ENCODE measurements at regions not wholly inside any gene's neighbourhood (a gene's known extent, or its start where the extent isn't known, plus 50 kb on each side); places are given as distances from the start of the nearest gene placed in this dataset.
A peak's percentile ranks its signal among the peaks of the same experiment; 100 is the strongest.

DNA sequence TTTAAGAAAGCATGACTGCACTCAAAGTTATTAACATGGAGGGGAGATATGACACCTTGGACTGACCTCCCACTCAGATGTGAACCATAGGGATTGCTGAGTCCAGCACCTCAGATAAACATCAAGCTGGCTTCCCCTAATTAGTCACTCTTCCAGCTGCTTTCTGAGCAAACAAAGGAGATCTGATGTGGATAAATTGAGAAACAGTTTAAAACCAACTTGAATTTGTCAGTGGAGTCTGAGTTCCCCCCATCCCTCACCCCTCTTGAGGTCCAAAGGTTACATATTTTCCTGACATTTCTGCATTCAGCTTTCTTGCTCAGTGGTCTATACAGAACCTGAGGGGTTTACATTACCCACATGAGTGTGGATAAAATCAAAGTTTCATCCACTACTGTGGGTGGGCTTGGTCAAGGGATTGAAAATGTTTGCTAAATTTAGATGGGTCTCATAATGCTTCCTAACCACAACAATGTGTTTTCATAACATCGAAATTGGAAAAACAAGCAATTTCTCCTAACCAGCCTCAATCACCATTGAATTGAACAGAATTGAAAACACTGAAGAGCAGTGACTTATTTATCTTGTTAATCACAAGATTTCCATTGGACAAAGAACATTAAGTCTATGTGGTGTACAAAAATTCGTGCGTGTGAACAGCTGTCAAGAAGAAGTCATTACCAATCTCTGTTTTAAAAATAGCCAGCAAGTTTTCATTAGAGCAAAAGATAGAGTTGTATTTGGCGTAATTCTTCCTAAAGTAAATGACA is 292.3 kb downstream of the METTL15 start:
- Mint-ChIP-seq H3K27me3 (ENCODE audit: low read depth) (no peaks in the 10 kb centered on the region), H3K36me3 (ENCODE audit: low read depth) (no peaks in the 10 kb centered on the region), H3K4me3 (no peak overlapping the region), H3K4me1 (peaks cover 9% of the 10 kb centered on the region), H3K27ac (peak overlapping the region in 2 of 3 experiments; percentile 35 to 86), H3K9me3 (peaks cover 2% of the 10 kb centered on the region)
- TF ChIP-seq, protein P1, sequence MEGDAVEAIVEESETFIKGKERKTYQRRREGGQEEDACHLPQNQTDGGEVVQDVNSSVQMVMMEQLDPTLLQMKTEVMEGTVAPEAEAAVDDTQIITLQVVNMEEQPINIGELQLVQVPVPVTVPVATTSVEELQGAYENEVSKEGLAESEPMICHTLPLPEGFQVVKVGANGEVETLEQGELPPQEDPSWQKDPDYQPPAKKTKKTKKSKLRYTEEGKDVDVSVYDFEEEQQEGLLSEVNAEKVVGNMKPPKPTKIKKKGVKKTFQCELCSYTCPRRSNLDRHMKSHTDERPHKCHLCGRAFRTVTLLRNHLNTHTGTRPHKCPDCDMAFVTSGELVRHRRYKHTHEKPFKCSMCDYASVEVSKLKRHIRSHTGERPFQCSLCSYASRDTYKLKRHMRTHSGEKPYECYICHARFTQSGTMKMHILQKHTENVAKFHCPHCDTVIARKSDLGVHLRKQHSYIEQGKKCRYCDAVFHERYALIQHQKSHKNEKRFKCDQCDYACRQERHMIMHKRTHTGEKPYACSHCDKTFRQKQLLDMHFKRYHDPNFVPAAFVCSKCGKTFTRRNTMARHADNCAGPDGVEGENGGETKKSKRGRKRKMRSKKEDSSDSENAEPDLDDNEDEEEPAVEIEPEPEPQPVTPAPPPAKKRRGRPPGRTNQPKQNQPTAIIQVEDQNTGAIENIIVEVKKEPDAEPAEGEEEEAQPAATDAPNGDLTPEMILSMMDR (IDR thresholded peaks at IDR 0.05; ENCODE audit: unreplicated experiment in 3 of 3) = no peak

DNA sequence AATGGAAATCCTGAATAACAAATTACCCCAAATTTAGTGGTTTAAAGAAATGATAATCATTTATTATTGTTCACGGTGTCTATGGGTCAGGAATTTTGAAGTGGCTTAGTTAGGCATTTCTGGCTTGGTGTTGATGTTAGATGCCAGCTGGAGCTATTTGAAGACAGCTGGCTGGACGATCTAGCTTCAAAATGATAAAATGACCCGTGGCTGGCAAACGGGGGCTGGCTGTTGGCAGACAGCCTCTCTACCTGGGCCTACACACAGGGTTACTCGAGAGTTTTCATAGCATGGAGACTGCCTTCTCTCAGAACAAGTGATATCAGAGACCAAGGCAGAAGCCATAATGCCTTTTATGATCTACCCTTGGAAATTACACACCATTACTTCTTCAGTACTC is 285.2 kb downstream of the METTL15 start:
- H3K9me3 Mint-ChIP-seq = peaks cover 2% of the 10 kb centered on the region
- H3K4me1 Mint-ChIP-seq = no peaks in the 10 kb centered on the region
- H3K4me3 Mint-ChIP-seq = no peak overlapping the region
- no peaks in the 10 kb centered on the region for H3K36me3 Mint-ChIP-seq (ENCODE audit: low read depth)
- TF ChIP-seq, protein P1 (IDR thresholded peaks at IDR 0.05; ENCODE audit: unreplicated experiment in 3 of 3) = no peak
- H3K27ac Mint-ChIP-seq = no peak overlapping the region
- H3K27me3 Mint-ChIP-seq (ENCODE audit: low read depth) = no peaks in the 10 kb centered on the region

DNA sequence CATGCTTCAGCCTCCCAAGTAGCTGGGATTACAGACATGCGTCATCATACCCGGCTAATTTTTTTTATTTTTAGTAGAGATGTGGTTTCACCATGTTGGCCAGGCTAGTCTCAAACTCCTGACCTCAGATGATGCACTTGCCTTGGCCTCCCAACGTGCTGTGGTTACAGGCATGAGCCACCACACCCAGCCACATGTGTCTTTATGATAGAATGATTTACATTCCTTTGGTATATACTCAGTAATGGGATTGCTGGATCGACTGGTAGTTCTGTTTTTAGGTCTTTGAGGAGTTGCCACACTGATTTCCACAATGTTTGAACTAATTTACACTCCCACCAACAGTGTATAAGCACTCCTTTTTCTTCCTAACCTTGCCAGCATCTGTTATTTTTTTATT is 276.2 kb downstream of the METTL15 start:
- peaks cover 15% of the 10 kb centered on the region for H3K9me3 Mint-ChIP-seq

DNA sequence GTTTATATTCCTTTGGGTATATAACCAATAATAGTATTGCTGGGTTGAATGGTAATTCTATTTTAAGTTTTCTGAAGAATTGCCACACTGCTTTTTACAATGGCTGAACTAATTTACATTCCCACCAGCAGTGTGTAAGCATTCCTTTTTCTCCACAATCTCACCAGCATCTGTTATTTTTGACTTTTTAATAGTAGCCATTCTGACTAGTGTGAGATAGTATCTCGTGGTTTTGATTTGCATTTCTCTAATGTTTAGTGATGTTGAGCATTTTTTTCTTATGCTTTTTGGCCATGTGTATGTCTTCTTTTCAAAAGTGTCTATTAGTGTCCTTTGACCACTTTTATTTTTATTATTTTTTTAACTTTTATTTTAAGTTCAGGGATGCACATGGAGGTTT is 275.3 kb downstream of the METTL15 start:
- Mint-ChIP-seq H3K27ac (no peak overlapping the region), H3K4me3 (no peak overlapping the region), H3K4me1 (no peaks in the 10 kb centered on the region), H3K9me3 (peaks cover 15% of the 10 kb centered on the region), H3K36me3 (ENCODE audit: low read depth) (no peaks in the 10 kb centered on the region), H3K27me3 (ENCODE audit: low read depth) (no peaks in the 10 kb centered on the region)
- TF ChIP-seq, protein P1 (IDR thresholded peaks at IDR 0.05; ENCODE audit: unreplicated experiment in 3 of 3) = no peak

More for the DNA sequence above, 276.2 kb downstream of the METTL15 start:
- H3K36me3 Mint-ChIP-seq (ENCODE audit: low read depth) = no peaks in the 10 kb centered on the region
- H3K27me3 Mint-ChIP-seq (ENCODE audit: low read depth) = no peaks in the 10 kb centered on the region
- no peaks in the 10 kb centered on the region for H3K4me1 Mint-ChIP-seq
- TF ChIP-seq, protein P1 (IDR thresholded peaks at IDR 0.05; ENCODE audit: unreplicated experiment in 3 of 3) = no peak
- no peak overlapping the region for H3K4me3 Mint-ChIP-seq
- H3K27ac Mint-ChIP-seq = no peak overlapping the region
